ENCODE measurements at regions not wholly inside any gene's neighbourhood (a gene's known extent, or its start where the extent isn't known, plus 50 kb on each side); places are given as distances from the start of the nearest gene placed in this dataset.

- TF ChIP-seq, protein P1, sequence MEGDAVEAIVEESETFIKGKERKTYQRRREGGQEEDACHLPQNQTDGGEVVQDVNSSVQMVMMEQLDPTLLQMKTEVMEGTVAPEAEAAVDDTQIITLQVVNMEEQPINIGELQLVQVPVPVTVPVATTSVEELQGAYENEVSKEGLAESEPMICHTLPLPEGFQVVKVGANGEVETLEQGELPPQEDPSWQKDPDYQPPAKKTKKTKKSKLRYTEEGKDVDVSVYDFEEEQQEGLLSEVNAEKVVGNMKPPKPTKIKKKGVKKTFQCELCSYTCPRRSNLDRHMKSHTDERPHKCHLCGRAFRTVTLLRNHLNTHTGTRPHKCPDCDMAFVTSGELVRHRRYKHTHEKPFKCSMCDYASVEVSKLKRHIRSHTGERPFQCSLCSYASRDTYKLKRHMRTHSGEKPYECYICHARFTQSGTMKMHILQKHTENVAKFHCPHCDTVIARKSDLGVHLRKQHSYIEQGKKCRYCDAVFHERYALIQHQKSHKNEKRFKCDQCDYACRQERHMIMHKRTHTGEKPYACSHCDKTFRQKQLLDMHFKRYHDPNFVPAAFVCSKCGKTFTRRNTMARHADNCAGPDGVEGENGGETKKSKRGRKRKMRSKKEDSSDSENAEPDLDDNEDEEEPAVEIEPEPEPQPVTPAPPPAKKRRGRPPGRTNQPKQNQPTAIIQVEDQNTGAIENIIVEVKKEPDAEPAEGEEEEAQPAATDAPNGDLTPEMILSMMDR (IDR thresholded peaks at IDR 0.05): no peak
- no peak for TF ChIP-seq POLR2A (IDR thresholded peaks at IDR 0.05)
Measured at GRCh38 chr15:62896380-62896866, 146.1 kb upstream of the TPM1 start.

All from heart left ventricle (tissue), 13 donors.